ENCODE measurements at regions not wholly inside any gene's neighbourhood (a gene's known extent, or its start where the extent isn't known, plus 50 kb on each side); places are given as distances from the start of the nearest gene placed in this dataset.

- DNase-seq, result no peak
These were observed 55.1 kb downstream of the PJA1 start for GRCh38 chrX:69110116-69110530.

- no peak for DNase-seq
These were observed 55.5 kb downstream of the PJA1 start for GRCh38 chrX:69109706-69110105.

DNA sequence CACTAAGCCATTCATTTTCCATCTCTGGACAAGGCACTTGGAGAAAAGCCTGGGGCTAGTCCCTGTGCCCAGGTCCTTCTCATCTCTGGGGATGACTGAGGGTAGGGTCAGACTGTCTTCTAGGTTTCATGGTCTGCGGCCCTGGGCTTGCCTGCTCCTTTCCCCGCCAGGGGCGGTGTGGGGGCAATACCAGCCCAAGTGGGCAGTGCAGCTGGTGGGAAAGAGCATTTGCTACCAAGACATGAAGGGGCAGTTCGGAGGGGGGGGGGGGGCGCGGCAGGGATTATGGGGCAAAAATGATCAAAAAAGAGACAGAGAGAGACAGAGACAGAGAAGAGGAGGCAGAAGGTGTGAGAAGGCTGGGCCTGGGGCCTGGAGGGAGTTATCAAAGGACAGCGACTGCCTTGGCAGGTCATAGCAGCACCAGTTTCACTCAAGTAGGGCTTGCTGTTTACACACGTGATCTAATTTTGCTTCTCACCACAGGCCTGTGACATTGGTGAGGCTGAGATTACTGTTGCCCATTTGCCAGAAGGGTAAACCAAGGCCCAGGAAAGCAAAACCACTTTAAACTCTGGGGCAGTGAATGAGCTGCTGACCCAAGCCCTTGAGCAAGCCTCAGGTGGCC is 56.1 kb downstream of the PJA1 start:
- DNase-seq, result no peak

DNA sequence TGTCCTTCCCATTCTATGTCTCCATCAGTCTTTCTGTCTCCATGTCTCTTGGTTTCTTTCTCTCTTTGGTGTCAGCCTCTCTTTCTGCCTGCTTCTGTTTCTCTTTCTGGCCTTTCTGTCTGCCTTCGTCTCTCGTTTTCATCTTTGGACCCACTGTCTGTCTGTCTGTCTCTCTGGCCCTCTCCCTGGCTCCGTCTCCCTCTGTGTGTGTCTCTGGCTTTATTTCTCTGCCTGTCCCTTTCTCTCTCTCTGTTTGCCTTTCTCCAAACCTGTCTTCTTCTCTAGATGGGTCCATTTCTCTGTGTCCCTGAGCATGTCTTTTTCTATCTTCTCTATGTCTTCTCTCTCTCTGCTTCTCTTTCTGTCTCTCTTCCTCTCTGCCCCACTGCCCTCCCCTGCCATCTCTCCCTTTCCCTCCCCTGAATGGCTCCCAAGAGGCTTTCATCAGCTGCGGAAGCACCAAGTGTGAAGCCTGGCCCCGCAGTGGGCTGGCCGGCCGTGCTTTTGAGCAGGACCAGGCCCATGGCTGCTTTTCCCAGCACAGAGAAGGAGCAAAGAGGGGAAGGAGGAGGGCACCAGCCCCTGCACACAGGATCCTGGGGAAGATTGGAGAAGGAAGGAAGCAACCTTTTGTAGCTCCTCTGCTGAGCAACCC is 57.4 kb downstream of the PJA1 start:
- no peak for DNase-seq

DNA sequence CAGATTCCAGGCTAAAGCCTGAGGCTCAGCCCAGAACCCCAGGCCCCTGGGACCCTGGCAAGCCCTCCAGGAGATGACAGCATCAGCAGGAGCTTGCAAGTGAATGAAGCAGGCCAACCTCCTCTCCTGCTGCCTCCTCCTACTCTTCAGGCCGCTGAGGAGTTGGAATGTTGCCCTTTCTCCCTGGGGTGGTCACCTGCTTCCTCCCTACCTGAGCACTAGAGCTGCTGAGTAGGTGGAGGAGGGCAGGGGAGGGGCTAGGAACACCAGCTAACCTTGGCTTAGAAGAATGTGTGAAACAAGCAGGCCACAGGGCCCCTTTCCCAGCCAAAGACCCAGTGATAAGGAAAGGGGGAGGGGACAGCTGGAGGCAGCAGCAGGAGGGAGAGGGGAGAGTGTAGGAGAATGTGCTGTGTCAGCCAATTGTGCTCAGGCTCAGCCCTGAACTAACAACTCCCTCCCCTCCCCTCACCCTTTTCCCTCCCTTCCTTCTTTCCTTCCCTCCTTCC is 58.0 kb downstream of the PJA1 start:
- DNase-seq, result no peak

DNA sequence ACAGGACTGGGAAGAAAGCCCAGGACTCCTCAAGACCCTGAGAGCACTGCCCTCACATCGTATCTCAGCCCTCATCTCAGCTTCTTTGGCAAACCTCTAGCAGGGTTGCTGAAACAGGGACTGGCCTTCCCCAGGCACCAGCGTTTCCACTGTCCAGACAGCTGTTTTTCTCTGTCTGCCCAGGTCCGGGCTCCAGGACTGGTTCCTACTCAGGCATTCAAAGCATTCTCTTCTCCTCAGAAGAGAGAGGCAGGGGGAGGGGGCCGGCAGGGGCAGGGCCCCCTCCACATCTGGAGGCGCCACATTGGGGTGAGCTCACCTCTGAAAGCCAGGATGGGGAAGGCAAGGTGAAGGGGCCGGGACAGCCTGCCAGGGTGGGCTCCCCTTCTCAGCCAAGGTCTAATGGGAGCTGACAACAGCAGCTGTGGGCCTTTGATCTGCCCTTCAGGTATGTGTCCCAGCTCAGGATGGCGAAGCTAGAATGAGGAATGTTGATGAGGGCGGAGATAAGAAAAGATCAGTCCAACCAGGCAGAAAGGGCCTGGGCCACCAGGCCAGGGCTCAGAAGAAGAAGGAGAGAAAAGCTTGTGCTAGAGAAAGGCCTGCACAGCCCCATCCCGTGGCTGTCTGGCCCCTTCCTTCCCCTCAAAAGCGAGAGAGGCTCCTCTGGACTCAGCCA is 60.4 kb downstream of the PJA1 start:
- DNase-seq, result no peak

- no peak for DNase-seq
These were observed 61.7 kb downstream of the PJA1 start for GRCh38 chrX:69103539-69103938.

DNA sequence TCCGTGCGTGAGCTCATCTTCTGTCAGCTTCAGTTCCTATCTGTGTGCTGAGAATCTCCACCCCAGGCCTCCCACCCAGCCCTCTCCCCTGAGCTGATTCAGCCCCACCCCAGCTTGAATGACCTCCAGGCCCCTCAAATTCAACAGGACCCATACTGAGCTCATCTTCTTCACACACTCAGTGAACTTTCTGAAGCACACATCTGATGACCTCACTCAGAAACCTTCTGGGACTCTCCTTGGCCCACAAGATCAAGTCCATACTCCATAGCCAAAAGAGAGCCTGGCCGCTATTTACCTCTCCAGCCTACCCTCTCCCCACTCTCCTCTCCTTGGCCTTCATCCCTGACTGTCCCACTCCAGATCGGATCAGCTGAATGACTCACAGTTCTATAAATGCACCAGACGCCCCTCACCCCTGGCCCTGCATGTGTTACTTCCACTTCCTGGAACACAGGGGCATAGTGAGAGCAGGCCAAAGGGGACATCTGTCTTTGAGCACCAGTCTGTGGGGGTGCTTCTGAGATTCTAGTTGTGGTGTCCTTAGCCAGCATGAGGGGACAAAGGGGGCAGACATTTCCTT is 62.5 kb downstream of the PJA1 start:
- DNase-seq, result no peak

- DNase-seq, result no peak
These were observed 63.5 kb downstream of the PJA1 start for GRCh38 chrX:69101683-69102251.

DNA sequence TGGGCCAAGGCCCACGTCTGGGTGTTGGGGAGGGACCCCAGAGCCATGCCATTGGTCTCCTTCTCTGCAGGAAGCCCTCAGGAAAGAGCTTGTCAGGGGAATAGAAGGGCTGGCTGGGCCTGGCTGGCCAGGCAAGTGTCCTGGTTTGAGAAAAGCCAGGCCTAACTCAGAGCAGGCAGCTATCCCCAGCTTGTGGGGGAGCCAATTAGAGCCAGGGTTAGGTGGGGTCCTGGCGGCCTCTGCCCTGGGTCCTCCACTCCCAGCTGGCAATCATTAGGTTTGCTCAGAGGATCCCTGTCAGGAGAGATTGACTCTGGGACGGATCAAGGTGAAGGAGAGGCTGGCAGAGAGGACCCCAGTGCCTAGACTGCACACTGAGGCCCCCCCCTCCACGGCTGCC is 64.8 kb downstream of the PJA1 start:
- DNase-seq, result no peak

DNA sequence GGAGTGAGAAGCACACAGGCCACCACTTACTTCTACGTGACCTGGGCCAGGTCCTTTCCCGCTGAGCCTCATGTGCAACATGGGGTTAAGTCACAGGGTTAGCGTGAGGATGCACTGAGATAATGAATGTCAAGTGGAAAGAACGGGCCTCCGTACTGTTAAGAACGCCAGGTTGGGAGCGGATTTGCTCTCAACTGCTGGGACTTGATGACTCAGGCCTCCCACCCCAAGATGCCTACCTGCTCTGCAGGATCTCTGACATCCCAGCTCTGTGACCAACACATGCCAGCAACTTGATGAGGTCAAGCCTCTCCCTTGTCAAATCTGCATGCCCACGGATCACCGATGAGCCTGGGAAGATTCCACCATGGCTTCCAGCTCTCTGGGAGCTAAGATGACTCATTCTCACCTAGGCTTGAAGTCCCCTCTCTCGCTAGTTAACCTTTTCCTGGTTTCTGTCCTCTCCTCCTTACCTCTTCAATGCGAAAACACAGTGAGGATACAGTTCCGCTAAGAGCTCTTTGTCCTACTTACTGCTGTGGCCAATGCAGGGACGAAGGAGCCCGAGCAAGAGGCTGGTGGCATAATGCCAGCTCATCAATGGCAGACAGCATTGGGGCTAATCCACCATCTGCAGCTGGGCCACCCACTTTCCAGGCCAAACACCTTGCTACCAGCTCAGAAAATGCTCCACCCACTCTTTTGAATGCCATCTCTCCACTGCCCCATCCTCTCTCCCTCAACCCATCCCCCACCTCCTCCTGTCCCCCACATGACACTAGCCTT is 67.6 kb downstream of the PJA1 start:
- DNase-seq, result no peak

- DNase-seq, result no peak
These were observed 68.3 kb downstream of the PJA1 start for GRCh38 chrX:69096963-69097362.

DNA sequence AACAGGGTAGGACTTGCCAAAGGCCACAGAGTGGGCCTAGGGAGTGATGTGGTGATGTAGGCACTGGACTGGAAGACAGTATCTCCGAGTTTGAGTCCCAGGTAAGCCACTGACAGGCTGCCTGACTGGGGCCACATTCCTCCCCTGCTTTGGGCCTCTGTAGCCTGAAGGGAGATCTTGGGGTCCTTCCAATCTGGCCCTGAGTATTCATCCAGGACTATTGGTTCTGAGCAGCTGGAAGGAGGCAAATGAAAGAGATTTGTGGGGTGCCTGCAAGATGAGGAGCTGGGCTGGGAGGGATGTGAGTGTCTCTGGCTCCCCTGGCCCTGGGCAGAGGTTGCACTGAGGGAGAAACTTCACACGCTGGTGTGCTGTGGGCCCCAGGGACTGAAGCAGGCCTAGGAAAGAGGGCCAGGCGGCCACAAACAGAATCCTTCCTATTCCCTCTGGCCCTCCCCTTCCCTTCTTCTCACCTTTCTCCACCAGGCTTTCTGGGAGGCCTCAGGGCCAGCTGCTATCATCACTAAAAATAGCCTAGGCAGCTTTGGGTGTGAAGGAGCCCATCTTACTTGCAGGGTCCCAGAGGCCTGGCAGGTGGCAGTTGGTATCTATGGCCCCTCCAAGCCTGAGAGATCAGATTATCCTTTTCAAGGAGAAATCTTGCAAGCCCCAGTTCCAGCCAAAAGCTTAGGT is 70.1 kb downstream of the PJA1 start:
- no peak for DNase-seq

- no peak for DNase-seq
These were observed 71.0 kb downstream of the PJA1 start for GRCh38 chrX:69093960-69094871.

- DNase-seq, result no peak
These were observed 75.2 kb downstream of the PJA1 start for GRCh38 chrX:69090022-69090421.

DNA sequence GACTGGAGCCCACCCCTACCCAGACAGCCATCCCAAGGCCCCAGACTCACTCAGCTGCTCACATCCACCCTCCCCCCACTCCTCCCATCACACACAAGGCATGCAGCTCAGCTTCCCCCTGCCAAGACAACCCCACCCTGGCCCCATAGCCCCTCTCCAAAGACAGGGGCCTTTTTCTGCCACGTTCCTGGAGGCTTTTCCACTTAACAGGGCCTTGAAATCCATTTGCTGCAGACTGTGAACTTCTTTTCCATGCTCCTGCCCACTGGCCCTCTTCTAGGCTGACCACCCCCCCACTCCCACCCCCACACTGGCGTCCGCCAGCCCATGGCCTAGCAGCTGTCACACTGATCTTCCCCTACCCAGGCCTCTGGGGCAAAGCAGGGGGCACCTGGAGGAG is 76.0 kb downstream of the PJA1 start:
- DNase-seq, result no peak

DNA sequence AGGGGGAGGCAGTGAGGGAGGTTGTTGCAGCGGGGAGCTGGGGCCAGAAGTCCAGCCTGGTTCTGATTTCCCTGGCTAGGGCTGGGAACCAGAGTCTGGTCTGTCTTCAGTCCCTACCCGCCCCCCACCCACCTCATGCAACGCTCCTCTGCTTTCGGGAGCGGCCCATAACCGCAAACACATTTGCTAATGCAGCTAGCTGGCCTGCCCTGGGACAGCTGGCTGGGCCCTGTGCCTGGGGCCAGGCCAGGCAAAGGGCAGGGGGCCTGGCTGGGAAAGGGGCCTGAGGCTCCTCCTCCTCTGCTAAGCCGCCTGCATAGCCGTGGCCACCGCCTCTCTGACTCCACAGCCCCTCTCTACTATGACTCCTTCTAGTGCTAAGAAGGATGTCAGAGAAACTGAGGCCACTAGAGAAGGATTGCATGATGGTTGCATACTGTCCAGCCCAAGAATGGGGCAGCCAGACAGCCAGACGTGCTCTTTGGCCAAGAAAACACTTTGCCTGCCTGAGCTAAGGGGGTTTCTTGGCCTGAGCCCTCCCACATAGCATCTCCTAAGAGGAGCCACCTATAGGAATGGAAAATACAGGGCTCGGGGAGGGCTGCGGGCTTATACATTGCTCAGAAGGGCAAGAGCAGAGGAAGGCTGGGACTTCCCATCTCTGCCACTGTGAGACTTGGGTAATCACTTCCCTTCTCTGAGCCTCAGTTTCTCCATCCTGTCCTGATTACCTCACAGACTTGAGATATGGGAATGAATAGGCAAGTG is 76.9 kb downstream of the PJA1 start:
- no peak for DNase-seq

DNA sequence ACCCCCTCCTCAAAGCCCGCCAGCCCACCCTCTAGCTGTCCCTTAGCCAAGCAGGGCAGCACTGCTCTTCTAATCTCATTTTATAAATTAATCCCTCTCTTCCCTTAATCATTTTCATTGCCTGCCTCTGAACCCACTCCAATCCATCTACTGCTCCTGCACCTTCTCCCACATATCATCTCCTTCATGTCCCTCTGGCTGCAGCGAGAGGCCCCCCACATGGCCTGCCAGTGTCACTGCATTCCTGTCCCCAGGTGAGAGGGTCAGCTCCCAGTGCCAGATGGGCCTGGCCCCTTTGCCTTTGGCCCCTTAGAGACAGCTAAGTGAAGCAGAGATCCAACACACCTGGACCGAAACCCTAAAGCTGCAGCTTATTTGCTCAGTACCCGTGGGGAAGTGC is 79.4 kb downstream of the PJA1 start:
- DNase-seq, result no peak

DNA sequence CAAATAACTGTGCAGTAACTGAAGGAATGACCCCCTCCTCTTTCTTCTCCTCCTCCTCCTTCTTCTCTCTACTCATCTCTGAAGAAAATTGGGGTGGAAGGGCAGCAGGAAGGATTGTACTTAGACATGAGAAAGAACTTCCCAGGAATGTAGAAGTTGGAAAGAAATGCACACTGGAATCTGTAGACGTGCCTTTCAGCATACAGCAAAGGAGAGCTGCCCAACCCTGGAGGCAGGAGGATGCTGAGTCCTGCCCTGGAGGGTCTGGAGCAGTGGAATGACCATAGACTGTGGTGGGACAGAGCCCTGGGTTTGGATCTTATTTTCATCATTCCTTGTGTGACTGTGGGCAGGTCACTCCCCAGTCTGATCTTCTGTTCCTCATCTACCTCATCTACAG is 80.1 kb downstream of the PJA1 start:
- DNase-seq, result no peak

GRCh38 chrX:69083801-69084200 is 81.5 kb downstream of the PJA1 start:
- no peak for DNase-seq
